ENCODE measurements at regions not wholly inside any gene's neighbourhood (a gene's known extent, or its start where the extent isn't known, plus 50 kb on each side); places are given as distances from the start of the nearest gene placed in this dataset.
"Not testable (repeated sequence)": the region's sequence is repeated elsewhere in the genome, so short reads cannot be mapped to it uniquely, and the experiment has no call there.

- TF ChIP-seq, protein P1, sequence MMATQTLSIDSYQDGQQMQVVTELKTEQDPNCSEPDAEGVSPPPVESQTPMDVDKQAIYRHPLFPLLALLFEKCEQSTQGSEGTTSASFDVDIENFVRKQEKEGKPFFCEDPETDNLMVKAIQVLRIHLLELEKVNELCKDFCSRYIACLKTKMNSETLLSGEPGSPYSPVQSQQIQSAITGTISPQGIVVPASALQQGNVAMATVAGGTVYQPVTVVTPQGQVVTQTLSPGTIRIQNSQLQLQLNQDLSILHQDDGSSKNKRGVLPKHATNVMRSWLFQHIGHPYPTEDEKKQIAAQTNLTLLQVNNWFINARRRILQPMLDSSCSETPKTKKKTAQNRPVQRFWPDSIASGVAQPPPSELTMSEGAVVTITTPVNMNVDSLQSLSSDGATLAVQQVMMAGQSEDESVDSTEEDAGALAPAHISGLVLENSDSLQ (IDR thresholded peaks at IDR 0.05) = peak; percentile 42
- TF ChIP-seq LEF1 (IDR thresholded peaks at IDR 0.05; ENCODE audit: borderline replicate concordance) = no peak
- no peak for DNase-seq (ENCODE audit: extremely low spot score)
- POLR2A ChIA-PET = interaction anchor here (0.6 to 0.8 kb wide), 2 partner anchors 232 to 397 kb away, joined by 3 to 4 read pairs; no protein-coding TSS in a partner anchor
- CTCF ChIA-PET = interaction anchor here (0.6 kb wide), 1 partner anchor 187 kb away, joined by 4 read pairs; no protein-coding TSS in a partner anchor
These were observed 174.9 kb upstream of the HMHB1 start for GRCh38 chr5:143636931-143637528.

GRCh38 chr5:143635888-143636287 lies 176.1 kb upstream of the HMHB1 start:
- TF ChIP-seq CTBP1 (IDR thresholded peaks at IDR 0.05; ENCODE audit: borderline replicate concordance) (no peak), HDGF (IDR thresholded peaks at IDR 0.05; ENCODE audit: borderline replicate concordance) (no peak), TARDBP (IDR thresholded peaks at IDR 0.05) (no peak), BHLHE40 (IDR thresholded peaks at IDR 0.05; ENCODE audit: borderline replicate concordance) (no peak), L3MBTL2 (conservative IDR thresholded peaks at IDR 0.05) (no peak), FOXK2 (IDR thresholded peaks at IDR 0.05) (no peak), SP1 (IDR thresholded peaks at IDR 0.05) (no peak)
- ChIA-PET POLR2A (no interaction called here), CTCF (interaction anchor here (0.6 kb wide), 1 partner anchor 192 kb away, joined by 4 read pairs; no protein-coding TSS in a partner anchor)
- no peak for DNase-seq (ENCODE audit: extremely low spot score)

- POLR2A ChIA-PET = no interaction called here
- CTCF ChIA-PET = no interaction called here
- TF ChIP-seq ELF4 (IDR thresholded peaks at IDR 0.05) (no peak), ZNF384 (IDR thresholded peaks at IDR 0.05) (no peak), SP1 (IDR thresholded peaks at IDR 0.05) (no peak), LEF1 (IDR thresholded peaks at IDR 0.05; ENCODE audit: borderline replicate concordance) (no peak), TARDBP (IDR thresholded peaks at IDR 0.05) (no peak), HDGF (IDR thresholded peaks at IDR 0.05; ENCODE audit: borderline replicate concordance) (no peak), L3MBTL2 (conservative IDR thresholded peaks at IDR 0.05) (no peak), ARNT (IDR thresholded peaks at IDR 0.05) (no peak), FOXM1 (IDR thresholded peaks at IDR 0.05; ENCODE audit: borderline replicate concordance) (no peak), NFRKB (IDR thresholded peaks at IDR 0.05) (no peak), CTBP1 (IDR thresholded peaks at IDR 0.05; ENCODE audit: borderline replicate concordance) (no peak), FOXA1 (IDR thresholded peaks at IDR 0.05) (no peak)
- TF ChIP-seq, protein P1 (IDR thresholded peaks at IDR 0.05) = no peak
- DNase-seq (ENCODE audit: extremely low spot score) = no peak
These were observed 176.7 kb upstream of the HMHB1 start for GRCh38 chr5:143635146-143635752.

DNA sequence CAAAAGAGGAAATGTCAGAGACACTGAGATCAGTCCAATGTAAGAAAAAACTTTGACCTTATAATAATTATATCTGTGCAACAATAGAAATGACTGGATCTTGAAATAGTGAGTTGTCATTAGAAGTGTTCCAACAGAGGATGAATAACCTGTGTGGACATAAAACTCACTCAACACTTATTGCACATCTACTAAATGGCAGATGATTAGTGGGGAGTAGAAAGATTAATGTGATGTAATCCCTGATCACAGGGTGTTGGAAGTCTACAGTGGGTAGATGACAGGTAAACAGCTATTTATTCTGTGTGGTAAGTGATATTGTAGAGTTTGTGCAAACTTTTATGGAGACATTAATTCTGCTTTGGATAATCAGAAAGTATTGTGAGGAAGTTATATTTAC lies 177.3 kb upstream of the HMHB1 start:
- ChIA-PET POLR2A (no interaction called here), CTCF (no interaction called here)
- no peak for DNase-seq (ENCODE audit: extremely low spot score)
- TF ChIP-seq LEF1 (IDR thresholded peaks at IDR 0.05; ENCODE audit: borderline replicate concordance) (no peak), FOXK2 (IDR thresholded peaks at IDR 0.05) (no peak), BHLHE40 (IDR thresholded peaks at IDR 0.05; ENCODE audit: borderline replicate concordance) (no peak), FOXM1 (IDR thresholded peaks at IDR 0.05; ENCODE audit: borderline replicate concordance) (no peak), CTBP1 (IDR thresholded peaks at IDR 0.05; ENCODE audit: borderline replicate concordance) (no peak), ARNT (IDR thresholded peaks at IDR 0.05) (no peak), ELF4 (IDR thresholded peaks at IDR 0.05) (no peak), ZNF384 (IDR thresholded peaks at IDR 0.05) (no peak), NFRKB (IDR thresholded peaks at IDR 0.05) (no peak), L3MBTL2 (conservative IDR thresholded peaks at IDR 0.05) (no peak), TARDBP (IDR thresholded peaks at IDR 0.05) (no peak)
- TF ChIP-seq, protein P1 (IDR thresholded peaks at IDR 0.05) = no peak

- no peak for TF ChIP-seq ELF4 (IDR thresholded peaks at IDR 0.05)
- POLR2A ChIA-PET = interaction anchor here (0.7 kb wide), 1 partner anchor 506 kb away, joined by 3 read pairs; no protein-coding TSS in a partner anchor
- no peak for DNase-seq (ENCODE audit: extremely low spot score)
- CTCF ChIA-PET = interaction anchor here (0.8 kb wide), 1 partner anchor 362 kb away, joined by 3 read pairs; no protein-coding TSS in a partner anchor
These were observed 181.9 kb upstream of the HMHB1 start for GRCh38 chr5:143629871-143630659.

GRCh38 chr5:143625048-143625447 lies 186.9 kb upstream of the HMHB1 start:
- CTCF ChIA-PET; POLR2A ChIA-PET; DNase-seq (ENCODE audit: extremely low spot score): not testable (repeated sequence)

GRCh38 chr5:143624465-143624864 lies 187.5 kb upstream of the HMHB1 start:
- ChIA-PET CTCF (no interaction called here), POLR2A (no interaction called here)
- no peak for DNase-seq (ENCODE audit: extremely low spot score)
- TF ChIP-seq ARNT (IDR thresholded peaks at IDR 0.05) = no peak
- no peak for TF ChIP-seq ZNF384 (IDR thresholded peaks at IDR 0.05)
- no peak for TF ChIP-seq FOXM1 (IDR thresholded peaks at IDR 0.05; ENCODE audit: borderline replicate concordance)
- TF ChIP-seq, protein P1 (IDR thresholded peaks at IDR 0.05) = no peak
- no peak for TF ChIP-seq SP1 (IDR thresholded peaks at IDR 0.05)
- no peak for TF ChIP-seq FOXK2 (IDR thresholded peaks at IDR 0.05)
- no peak for TF ChIP-seq HDGF (IDR thresholded peaks at IDR 0.05; ENCODE audit: borderline replicate concordance)
- no peak for TF ChIP-seq ELF4 (IDR thresholded peaks at IDR 0.05)
- no peak for TF ChIP-seq LEF1 (IDR thresholded peaks at IDR 0.05; ENCODE audit: borderline replicate concordance)
- no peak for TF ChIP-seq NFRKB (IDR thresholded peaks at IDR 0.05)
- no peak for TF ChIP-seq FOXA1 (IDR thresholded peaks at IDR 0.05)
- TF ChIP-seq BHLHE40 (IDR thresholded peaks at IDR 0.05; ENCODE audit: borderline replicate concordance) = no peak
- no peak for TF ChIP-seq TARDBP (IDR thresholded peaks at IDR 0.05)
- no peak for TF ChIP-seq L3MBTL2 (conservative IDR thresholded peaks at IDR 0.05)
- TF ChIP-seq CTBP1 (IDR thresholded peaks at IDR 0.05; ENCODE audit: borderline replicate concordance) = no peak
- TF ChIP-seq SUZ12 (IDR thresholded peaks at IDR 0.05) = no peak
